ENCODE measurements at regions not wholly inside any gene's neighbourhood (a gene's known extent, or its start where the extent isn't known, plus 50 kb on each side); places are given as distances from the start of the nearest gene placed in this dataset.

- Histone ChIP-seq H3K23ac (ENCODE audit: low read length) (no peak overlapping the region), H3K4me1 (ENCODE audit: control insufficient read depth in 1 of 2, insufficient read depth in 2 of 2, low read length in 2 of 2) (peaks cover 3 to 13% of the 10 kb centered on the region in 2 experiments), H3K9me3 (ENCODE audit: insufficient read depth, low read depth, low read length) (no peaks in the 10 kb centered on the region), H2AK5ac (ENCODE audit: low read length) (no peak overlapping the region), H4K91ac (ENCODE audit: low read depth, low read length) (no peak overlapping the region), H3K79me2 (ENCODE audit: control insufficient read depth, insufficient read depth, low read length, poor library complexity) (peaks cover 10% of the 10 kb centered on the region), H3K18ac (ENCODE audit: low read length) (no peak overlapping the region), H2AFZ (ENCODE audit: insufficient read depth, low read length, poor library complexity) (no peak overlapping the region), H3K36me3 (ENCODE audit: control insufficient read depth in 1 of 2, insufficient read depth in 2 of 2, low read length in 2 of 2) (peaks cover 8% of the 10 kb centered on the region in 2 experiments), H3K4ac (ENCODE audit: low read depth, low read length) (peak overlapping the region; percentile 21), H3K4me2 (ENCODE audit: low read length) (no peak overlapping the region), H3K27ac (ENCODE audit: low read depth, low read length) (no peak overlapping the region), H3K9ac (ENCODE audit: low read length) (no peak overlapping the region), H4K8ac (ENCODE audit: low read depth, low read length) (no peak overlapping the region), H3K4me3 (ENCODE audit: low read depth, low read length) (no peak overlapping the region), H2BK5ac (ENCODE audit: low read depth, low read length, poor library complexity) (no peak overlapping the region), H2BK12ac (ENCODE audit: low read length) (no peak overlapping the region), H3K14ac (ENCODE audit: low read length) (no peak overlapping the region), H4K12ac (ENCODE audit: low read depth, low read length) (no peak overlapping the region), H3K79me1 (ENCODE audit: low read length) (no peaks in the 10 kb centered on the region), H3K27me3 (ENCODE audit: insufficient read depth, low read length) (no peaks in the 10 kb centered on the region), H2BK120ac (ENCODE audit: insufficient read depth, low read length, poor library complexity) (no peak overlapping the region)
- DNase-seq = no peak
- WGBS (ENCODE audit: extremely low coverage, insufficient coverage, insufficient read length) = no CpG with 5 or more reads among the region's 6 CpGs
Observed at GRCh38 chrX:10025742-10026493, 58.8 kb downstream of the CLDN34 start.

- Histone ChIP-seq H3K23ac (ENCODE audit: low read length) (no peak overlapping the region), H3K9me3 (ENCODE audit: insufficient read depth, low read depth, low read length) (no peaks in the 10 kb centered on the region), H2BK120ac (ENCODE audit: insufficient read depth, low read length, poor library complexity) (no peak overlapping the region), H4K8ac (ENCODE audit: low read depth, low read length) (no peak overlapping the region), H3K36me3 (ENCODE audit: control insufficient read depth in 1 of 2, insufficient read depth in 2 of 2, low read length in 2 of 2) (peaks cover 3 to 5% of the 10 kb centered on the region in 2 experiments), H3K27ac (ENCODE audit: low read depth, low read length) (no peak overlapping the region), H3K14ac (ENCODE audit: low read length) (no peak overlapping the region), H4K12ac (ENCODE audit: low read depth, low read length) (no peak overlapping the region), H3K79me1 (ENCODE audit: low read length) (no peaks in the 10 kb centered on the region), H3K27me3 (ENCODE audit: insufficient read depth, low read length) (no peaks in the 10 kb centered on the region), H3K4me1 (ENCODE audit: control insufficient read depth in 1 of 2, insufficient read depth in 2 of 2, low read length in 2 of 2) (peaks cover 11 to 14% of the 10 kb centered on the region in 2 experiments), H3K18ac (ENCODE audit: low read length) (no peak overlapping the region), H2AK5ac (ENCODE audit: low read length) (no peak overlapping the region), H2AFZ (ENCODE audit: insufficient read depth, low read length, poor library complexity) (no peak overlapping the region), H3K9ac (ENCODE audit: low read length) (no peak overlapping the region), H4K91ac (ENCODE audit: low read depth, low read length) (no peak overlapping the region), H3K4ac (ENCODE audit: low read depth, low read length) (no peak overlapping the region), H3K4me3 (ENCODE audit: low read depth, low read length) (no peak overlapping the region), H2BK12ac (ENCODE audit: low read length) (no peak overlapping the region), H3K4me2 (ENCODE audit: low read length) (no peak overlapping the region), H2BK5ac (ENCODE audit: low read depth, low read length, poor library complexity) (no peak overlapping the region), H3K79me2 (ENCODE audit: control insufficient read depth, insufficient read depth, low read length, poor library complexity) (peaks cover 5% of the 10 kb centered on the region)
- no peak for DNase-seq
- WGBS (ENCODE audit: extremely low coverage, insufficient coverage, insufficient read length) = no CpG with 5 or more reads among the region's 7 CpGs
Observed at GRCh38 chrX:10028283-10029104, 61.3 kb downstream of the CLDN34 start.

DNA sequence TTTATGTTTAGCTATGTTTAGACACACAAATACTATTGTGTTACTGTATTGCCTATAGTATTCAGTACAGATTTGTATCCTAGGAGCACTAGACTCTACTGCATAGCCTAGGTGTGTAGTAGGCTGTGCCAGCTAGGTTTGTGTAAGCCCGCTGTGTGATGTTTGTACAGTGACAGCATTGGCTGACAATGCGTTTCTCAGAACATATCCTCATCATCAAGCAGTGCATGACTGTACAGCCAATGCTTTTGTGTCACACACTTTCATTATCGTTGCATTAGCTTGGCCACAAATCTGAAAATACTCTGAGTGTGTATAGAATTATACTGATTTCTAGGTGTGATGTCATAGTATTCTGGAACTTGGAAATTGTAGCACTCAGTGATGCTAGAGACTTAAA, 63.4 kb downstream of the CLDN34 start:
- H2BK12ac ChIP-seq (ENCODE audit: low read length) = no peak overlapping the region
- H3K23ac ChIP-seq (ENCODE audit: low read length) = no peak overlapping the region
- no peak overlapping the region for H3K4me2 ChIP-seq (ENCODE audit: low read length)
- H2BK120ac ChIP-seq (ENCODE audit: insufficient read depth, low read length, poor library complexity) = no peak overlapping the region
- DNase-seq = peak; percentile 29 to 37
- H2BK5ac ChIP-seq (ENCODE audit: low read depth, low read length, poor library complexity) = no peak overlapping the region
- no peaks in the 10 kb centered on the region for H3K9me3 ChIP-seq (ENCODE audit: insufficient read depth, low read depth, low read length)
- H3K18ac ChIP-seq (ENCODE audit: low read length) = no peak overlapping the region
- no peak overlapping the region for H4K91ac ChIP-seq (ENCODE audit: low read depth, low read length)
- H3K4ac ChIP-seq (ENCODE audit: low read depth, low read length) = peak overlapping the region; percentile 55
- H3K14ac ChIP-seq (ENCODE audit: low read length) = no peak overlapping the region
- H2AFZ ChIP-seq (ENCODE audit: insufficient read depth, low read length, poor library complexity) = no peak overlapping the region
- no peak overlapping the region for H4K12ac ChIP-seq (ENCODE audit: low read depth, low read length)
- peaks cover 2% of the 10 kb centered on the region for H3K79me2 ChIP-seq (ENCODE audit: control insufficient read depth, insufficient read depth, low read length, poor library complexity)
- peaks cover 8 to 10% of the 10 kb centered on the region in 2 experiments for H3K4me1 ChIP-seq (ENCODE audit: control insufficient read depth in 1 of 2, insufficient read depth in 2 of 2, low read length in 2 of 2)
- H3K36me3 ChIP-seq (ENCODE audit: control insufficient read depth in 1 of 2, insufficient read depth in 2 of 2, low read length in 2 of 2) = peaks cover 3 to 5% of the 10 kb centered on the region in 2 experiments
- no peak overlapping the region for H3K4me3 ChIP-seq (ENCODE audit: low read depth, low read length)
- H3K9ac ChIP-seq (ENCODE audit: low read length) = no peak overlapping the region
- no peak overlapping the region for H2AK5ac ChIP-seq (ENCODE audit: low read length)
- no peaks in the 10 kb centered on the region for H3K27me3 ChIP-seq (ENCODE audit: insufficient read depth, low read length)
- H3K27ac ChIP-seq (ENCODE audit: low read depth, low read length) = no peak overlapping the region
- WGBS (ENCODE audit: extremely low coverage, insufficient coverage, insufficient read length) = no CpG with 5 or more reads among the region's 3 CpGs
- H3K79me1 ChIP-seq (ENCODE audit: low read length) = no peaks in the 10 kb centered on the region
- H4K8ac ChIP-seq (ENCODE audit: low read depth, low read length) = no peak overlapping the region

DNA sequence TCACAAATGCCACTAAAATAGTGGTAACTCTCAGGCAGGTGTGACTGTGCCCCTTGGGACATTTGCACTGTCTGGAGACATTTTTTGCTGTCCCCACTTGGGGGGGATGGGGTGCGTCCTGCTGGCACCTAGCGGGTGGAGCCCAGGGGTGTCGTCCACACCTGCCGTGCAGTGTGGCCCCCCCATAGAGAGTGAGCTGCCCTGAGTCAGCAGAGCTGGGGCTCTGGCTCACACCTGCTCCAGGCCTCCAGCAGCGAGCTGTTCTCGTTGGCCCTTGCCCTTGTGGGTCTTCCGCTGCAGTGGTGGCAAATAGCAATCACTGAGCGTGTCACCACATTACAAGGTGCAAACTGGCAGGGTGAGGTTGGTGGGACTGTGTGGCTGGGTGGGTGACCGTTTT, 64.6 kb downstream of the CLDN34 start:
- Histone ChIP-seq H4K8ac (ENCODE audit: low read depth, low read length) (no peak overlapping the region), H2AFZ (ENCODE audit: insufficient read depth, low read length, poor library complexity) (no peak overlapping the region), H3K14ac (ENCODE audit: low read length) (no peak overlapping the region), H2BK5ac (ENCODE audit: low read depth, low read length, poor library complexity) (no peak overlapping the region), H3K4me2 (ENCODE audit: low read length) (no peak overlapping the region), H3K9ac (ENCODE audit: low read length) (no peak overlapping the region), H3K4ac (ENCODE audit: low read depth, low read length) (peak overlapping the region; percentile 65), H3K27ac (ENCODE audit: low read depth, low read length) (no peak overlapping the region), H3K9me3 (ENCODE audit: insufficient read depth, low read depth, low read length) (no peaks in the 10 kb centered on the region), H3K36me3 (ENCODE audit: control insufficient read depth in 1 of 2, insufficient read depth in 2 of 2, low read length in 2 of 2) (peaks cover 0 to 2% of the 10 kb centered on the region in 2 experiments), H4K12ac (ENCODE audit: low read depth, low read length) (no peak overlapping the region), H3K4me1 (ENCODE audit: control insufficient read depth in 1 of 2, insufficient read depth in 2 of 2, low read length in 2 of 2) (peaks cover 8 to 10% of the 10 kb centered on the region in 2 experiments), H3K23ac (ENCODE audit: low read length) (no peak overlapping the region), H2AK5ac (ENCODE audit: low read length) (no peak overlapping the region), H4K91ac (ENCODE audit: low read depth, low read length) (no peak overlapping the region), H2BK12ac (ENCODE audit: low read length) (no peak overlapping the region), H3K27me3 (ENCODE audit: insufficient read depth, low read length) (no peaks in the 10 kb centered on the region), H3K4me3 (ENCODE audit: low read depth, low read length) (no peak overlapping the region), H3K18ac (ENCODE audit: low read length) (no peak overlapping the region), H3K79me2 (ENCODE audit: control insufficient read depth, insufficient read depth, low read length, poor library complexity) (peaks cover 2% of the 10 kb centered on the region), H3K79me1 (ENCODE audit: low read length) (no peaks in the 10 kb centered on the region), H2BK120ac (ENCODE audit: insufficient read depth, low read length, poor library complexity) (no peak overlapping the region)
- WGBS (ENCODE audit: extremely low coverage, insufficient coverage, insufficient read length) = no CpG with 5 or more reads among the region's 9 CpGs
- DNase-seq = no peak

All from trophoblast cell (in vitro differentiated cells and primary cell).